NAMALWA (cell line): ENCODE measurements at regions not wholly inside any gene's neighbourhood (a gene's known extent, or its start where the extent isn't known, plus 50 kb on each side); places are given as distances from the start of the nearest gene placed in this dataset.
A peak's percentile ranks its signal among the peaks of the same experiment; 100 is the strongest.

ENCODE experiments used
- DNase-seq: peaks from one replicate; pipeline ENCODE4 v3.0.0-alpha.2; 2015; ENCODE audit warnings: low spot score

DNA sequence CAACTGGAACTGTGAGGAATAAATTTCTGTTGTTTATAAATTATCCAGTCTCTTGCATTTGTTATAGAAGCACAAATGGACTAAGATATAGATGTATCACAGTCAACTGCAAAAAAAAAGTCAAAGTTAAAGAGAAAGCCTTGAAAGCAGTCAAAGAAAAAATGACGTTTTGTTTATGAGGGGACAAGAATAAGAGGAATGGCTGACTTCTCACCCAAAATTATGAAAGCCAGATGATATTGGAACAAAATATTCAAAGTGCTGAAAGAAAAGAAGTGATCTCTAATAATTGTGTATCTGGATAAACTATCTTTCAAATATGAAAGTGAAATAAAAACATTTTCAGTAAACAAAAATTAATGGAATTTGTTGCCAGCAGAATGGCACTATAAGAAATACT, 171.8 kb upstream of the IGF1R start:
- no peak for DNase-seq

DNA sequence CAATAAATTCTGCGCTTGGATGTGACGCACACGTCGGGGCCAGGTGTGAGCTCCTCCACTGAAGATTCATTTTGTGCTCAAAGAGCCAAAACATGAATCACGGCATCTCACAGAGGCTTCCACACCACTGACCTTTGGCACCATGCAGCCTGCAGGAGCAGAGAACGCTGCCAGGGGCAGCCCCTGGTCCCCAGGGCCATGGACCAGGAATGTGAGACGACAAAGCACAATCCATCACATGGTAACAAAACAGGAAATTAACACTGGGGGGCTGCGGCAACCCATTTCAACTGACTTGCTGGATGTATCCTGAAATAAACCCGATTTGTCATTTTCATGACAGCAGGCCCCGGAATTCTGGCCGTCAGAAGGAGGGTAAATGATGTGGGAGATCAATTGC, 167.5 kb upstream of the IGF1R start:
- no peak for DNase-seq

DNA sequence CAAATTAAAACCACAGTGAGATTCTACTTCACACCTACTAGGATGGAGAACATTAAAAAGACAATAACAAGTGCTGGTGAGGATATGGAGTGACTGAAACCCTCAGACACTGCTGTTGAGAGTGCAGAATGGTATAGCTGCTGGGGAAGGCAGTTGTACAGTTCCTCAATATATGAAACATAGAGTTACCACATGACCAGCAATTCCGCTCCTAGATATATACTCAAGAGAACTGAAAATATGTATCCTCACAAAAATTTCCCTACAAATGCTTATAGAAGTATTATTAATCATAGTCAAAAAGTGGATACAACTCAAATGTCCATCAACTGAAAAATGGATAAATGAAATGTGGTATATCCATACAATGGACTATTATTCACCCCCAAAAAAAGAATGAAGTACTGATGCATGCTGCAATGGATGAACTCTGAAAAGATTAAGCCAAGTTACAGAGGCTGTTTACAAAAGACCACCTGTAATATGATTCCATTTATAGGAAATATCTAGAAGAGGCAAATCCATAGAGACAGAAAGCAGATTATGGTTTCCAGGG, 164.7 kb upstream of the IGF1R start:
- no peak for DNase-seq

DNA sequence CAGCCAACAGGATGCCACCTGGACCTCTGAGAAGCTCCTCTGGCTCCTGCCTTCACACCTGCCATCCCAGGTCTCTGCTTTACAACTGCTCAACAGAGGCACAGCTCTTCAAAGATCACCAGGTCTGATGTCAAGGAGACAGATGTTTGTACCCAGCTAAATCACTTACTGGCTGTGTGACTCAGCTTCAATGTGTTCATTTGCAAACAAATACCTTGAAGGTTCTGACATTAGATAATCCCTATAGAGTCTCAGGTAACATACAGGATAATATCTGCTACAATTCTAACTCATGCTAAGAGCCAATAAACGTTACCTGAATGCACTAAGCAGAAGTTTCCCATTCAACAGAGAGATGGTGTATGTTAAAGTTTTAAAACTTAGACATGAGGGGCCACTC, 163.4 kb upstream of the IGF1R start:
- DNase-seq = no peak

DNA sequence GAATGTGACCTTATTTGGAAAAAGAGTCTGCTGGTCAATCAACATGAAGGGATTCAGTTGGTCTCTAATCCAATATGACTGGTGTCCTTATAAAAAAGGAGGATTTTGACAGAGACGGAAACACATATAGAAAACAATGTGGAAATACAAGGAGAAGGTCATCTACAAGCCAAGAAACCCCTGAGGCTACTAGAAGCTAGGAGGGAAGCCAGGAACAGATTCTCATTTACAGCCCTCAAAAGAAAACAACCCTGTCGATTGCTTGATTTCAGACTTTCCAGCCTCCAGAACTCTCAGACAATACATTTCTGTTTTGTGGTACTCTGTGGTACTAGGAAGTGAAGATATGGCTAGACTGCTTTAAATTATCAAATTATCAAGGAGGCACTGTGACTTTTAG, 162.9 kb upstream of the IGF1R start:
- DNase-seq = no peak

DNA sequence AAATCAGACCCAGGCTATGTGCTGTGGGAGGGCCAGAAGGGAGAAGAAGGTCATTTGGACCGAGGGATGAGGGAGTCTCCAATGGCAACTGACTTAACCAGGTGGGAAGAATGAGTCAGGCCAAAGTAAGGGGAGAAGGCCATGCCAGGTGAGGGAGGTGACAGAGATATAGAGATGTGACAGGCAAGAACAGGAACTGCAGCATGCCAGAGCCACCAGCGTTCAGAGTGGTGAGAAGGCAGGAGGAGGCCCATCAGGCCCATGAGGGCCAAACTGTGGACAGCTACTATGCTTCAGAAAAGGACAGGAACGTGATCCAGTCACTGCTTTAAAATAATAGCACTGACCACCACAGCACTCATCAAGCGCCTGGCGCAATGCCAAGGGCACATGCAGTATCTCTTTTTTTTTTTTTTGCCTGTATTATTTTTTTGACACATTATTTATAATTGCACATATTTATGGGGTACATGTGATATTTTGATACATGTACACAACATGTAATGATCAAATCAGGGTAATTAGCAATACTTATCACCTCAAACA, 154.3 kb upstream of the IGF1R start:
- no peak for DNase-seq

DNA sequence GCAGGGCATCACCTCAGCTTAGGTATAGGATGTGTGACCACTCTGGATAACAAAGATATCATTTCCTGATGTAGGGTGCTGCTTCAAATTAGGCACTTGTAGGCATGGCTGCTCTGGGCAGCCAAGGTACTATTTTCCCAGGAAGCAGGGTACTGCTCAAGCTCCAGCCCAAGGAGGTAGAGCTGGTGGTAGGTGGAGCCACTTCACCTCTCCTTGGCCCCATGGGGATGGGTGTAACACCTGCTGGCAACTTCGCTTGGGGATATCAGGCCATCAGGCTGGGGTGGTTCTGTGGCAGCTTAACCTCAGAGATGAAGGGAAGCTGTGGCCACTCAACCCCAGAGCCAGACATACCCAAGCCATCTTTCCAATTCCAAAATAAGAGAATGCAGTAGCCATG, 147.1 kb upstream of the IGF1R start:
- no peak for DNase-seq

DNA sequence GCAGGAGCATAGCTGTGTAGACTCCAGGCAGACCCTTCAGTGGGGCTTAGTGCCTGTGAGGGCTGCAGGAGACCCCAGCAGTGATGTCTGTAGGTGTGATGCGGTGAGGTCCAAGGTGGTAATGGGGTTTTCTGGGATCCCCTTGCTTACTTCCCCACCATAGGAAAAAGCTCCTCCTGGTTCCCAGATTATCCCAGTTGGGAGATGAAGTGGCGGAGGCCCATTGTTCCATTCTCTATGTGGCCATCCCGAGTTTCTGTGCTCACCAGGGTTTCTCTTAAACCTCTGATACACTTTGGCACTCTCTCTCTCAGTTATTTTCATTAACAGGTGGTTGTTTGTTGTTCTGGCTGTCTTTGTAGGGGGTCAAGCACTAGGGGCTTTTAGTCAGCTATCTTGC, 146.7 kb upstream of the IGF1R start:
- no peak for DNase-seq

DNA sequence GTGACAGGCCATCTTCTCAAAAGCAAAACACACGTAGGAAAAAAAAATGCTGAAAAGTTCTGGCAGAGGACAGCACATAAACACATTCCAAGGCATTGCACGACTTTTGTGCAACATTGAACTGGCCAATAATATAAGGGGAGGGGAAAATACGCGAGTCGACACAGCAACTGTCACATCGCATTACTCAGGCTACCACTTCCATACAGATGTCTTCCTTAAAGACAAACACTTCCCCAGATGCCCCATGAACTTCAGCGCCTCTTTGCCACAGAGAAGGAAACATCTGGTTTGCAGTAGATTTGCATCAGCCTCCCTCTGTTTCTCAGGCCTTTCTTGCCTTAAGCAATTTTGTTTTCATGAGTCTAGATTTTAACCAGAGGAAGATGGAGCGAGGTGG, 144.4 kb upstream of the IGF1R start:
- DNase-seq = peak; percentile 29

DNA sequence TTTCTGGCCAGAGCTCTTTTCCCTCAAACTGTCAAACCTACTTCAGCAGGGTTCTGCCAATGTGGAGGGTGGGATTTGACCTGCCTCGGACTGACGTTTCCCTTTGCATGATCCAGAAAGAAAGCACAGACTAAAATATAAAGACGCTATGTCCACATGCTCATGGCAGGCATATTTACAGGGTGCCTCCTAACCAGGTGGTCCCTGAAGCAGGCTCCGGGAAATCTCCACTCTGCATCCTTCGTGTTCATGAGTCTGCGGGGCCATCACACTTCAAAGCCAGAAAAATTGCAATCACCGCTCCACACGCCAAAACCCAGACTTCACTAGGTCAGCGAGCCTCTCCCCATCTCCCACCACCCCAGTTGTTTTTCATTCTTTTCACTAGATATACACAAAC, 143.3 kb upstream of the IGF1R start:
- DNase-seq = no peak

DNA sequence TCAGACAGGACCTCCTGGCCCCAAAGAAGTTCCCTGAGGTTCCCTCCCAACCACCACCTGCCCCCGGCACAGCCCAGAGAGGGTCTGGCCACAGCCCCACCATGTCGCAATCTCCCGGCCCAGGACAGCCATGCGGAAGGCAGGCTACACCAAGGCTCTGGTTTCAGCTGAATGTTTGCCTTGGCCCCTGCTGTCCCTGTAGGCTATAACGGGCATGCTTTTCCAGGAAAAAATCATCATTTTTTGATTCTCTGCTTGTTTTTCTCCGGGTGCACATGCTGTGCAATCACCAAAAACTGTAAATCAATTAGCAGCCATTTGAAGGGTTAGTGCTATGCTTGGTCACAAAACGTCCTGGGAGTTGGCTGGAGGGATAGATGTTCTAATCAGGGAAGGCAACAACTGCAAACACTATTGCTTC, 142.7 kb upstream of the IGF1R start:
- no peak for DNase-seq

DNA sequence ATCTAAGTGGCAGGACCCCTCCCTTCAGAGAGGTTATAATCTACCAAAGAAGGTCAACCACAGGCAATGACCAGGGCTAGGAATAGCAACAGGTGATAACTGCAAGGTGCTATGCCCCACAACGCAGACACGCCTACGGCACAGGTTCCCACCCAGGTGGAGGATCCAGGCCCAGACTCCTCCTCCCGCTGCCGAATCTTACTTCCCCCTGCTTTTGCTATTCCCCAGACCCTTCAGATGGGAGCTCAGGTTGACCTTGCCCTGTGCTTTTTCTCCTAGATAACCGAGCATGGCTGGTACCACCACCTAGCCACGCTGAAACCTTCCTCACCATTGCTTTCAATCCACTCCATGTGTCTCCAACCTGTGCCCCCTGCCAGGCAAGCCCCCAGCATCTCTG, 142.2 kb upstream of the IGF1R start:
- DNase-seq = no peak

DNA sequence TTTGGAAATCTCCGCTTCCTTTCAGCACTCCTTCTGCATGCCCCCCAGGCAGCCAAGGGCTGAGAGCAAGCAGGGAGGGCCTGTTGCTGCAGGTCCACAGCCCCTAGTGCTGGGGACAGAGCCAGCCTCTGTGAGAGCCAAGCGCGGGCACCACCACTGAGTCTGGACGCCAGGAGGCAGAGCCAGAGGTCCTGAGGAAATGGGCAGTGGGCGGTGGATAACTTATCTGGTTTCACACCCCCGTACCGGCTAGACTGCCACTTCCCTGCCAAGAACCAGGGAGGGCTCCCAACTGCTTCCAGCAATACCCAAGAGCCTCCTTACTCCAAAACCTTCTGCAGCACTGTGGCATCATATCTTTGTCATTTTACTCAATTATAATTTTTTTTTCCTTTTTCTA, 141.6 kb upstream of the IGF1R start:
- no peak for DNase-seq

DNA sequence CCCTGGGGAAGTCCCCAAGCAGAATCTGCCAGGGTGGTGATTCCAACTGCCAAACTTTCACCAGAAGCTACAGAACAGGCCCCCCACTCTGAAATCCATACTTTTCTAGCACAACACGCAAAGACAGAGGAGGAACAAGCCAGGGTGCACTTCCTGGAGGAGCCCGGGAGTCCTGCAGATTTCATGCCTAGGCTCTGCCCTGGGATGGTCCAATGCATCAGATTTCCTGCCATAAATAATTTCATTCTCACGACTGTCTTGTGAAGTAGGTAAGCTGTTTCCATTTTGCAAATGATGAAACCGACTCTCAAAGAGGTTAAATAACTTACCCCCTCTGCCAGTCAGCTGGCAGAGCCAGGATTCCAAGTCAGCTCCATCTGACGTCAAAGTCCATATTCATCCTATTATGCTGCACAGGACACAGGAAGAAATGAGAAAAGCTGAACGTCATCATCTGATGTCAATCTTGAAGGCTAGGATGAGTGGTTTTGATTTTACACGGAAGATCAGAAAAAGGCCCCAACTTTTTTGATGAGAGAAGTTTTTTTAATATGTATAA, 134.8 kb upstream of the IGF1R start:
- no peak for DNase-seq

DNA sequence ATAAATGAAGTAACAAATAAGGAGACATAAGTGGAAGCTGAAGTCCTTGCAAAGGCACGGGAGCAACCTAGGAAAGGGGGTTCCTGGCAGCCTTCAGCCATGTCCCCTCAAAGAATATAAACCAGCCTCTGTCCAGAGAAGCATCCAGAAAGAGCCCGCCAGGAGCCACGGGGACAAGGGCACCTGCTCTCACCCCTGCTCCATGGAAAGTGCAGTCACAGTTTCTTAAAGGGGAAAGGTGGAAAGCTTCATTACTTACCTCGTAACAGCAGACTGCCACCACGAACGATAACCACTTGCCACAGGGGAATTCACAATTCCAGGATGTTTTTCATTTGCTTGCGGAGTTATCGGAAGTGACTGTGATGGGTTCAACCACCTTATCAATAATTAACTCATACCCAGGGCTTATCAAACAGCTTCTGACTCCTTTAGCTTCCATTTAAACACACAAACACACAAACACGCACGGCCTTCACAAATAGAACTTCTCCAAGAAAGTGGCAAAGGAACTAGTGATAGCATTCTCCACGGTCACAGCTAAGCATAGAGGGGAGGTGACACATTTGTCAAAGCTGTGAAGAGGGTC, 134.2 kb upstream of the IGF1R start:
- DNase-seq = no peak

DNA sequence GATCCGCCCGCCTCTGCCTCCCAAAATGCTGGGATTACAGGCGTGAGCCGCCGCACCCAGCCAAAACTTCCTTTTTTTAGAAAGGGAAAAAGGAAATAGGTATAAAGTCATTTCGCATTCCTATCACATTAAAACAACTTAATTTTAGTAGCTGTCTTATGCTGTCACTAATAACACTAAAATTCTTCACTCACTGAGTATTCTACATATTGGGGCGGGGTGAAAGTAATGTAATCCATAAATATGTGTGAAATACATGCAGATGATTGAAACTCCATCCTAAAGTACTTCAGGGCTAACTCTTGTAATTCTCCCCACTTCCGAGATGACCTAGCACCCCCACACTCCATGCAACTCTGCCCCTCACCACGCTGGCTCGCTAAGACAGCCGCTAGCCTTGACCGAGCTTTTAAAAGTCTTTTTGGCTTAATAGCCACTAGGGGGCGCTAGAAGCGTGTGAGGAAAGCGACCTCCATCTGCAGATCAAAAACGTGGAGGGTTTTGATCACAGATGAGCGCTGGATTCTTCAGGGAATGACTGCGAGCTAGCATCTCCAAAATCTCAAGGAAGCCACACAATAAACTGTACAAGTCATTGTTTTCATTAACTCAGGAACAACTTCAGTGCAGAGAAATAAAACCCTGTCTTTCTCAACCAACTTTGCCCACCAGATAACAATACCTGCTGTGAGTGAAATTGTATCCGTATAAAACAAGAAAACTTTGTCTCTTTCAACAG, 129.3 kb upstream of the IGF1R start:
- DNase-seq = peak; percentile 86

DNA sequence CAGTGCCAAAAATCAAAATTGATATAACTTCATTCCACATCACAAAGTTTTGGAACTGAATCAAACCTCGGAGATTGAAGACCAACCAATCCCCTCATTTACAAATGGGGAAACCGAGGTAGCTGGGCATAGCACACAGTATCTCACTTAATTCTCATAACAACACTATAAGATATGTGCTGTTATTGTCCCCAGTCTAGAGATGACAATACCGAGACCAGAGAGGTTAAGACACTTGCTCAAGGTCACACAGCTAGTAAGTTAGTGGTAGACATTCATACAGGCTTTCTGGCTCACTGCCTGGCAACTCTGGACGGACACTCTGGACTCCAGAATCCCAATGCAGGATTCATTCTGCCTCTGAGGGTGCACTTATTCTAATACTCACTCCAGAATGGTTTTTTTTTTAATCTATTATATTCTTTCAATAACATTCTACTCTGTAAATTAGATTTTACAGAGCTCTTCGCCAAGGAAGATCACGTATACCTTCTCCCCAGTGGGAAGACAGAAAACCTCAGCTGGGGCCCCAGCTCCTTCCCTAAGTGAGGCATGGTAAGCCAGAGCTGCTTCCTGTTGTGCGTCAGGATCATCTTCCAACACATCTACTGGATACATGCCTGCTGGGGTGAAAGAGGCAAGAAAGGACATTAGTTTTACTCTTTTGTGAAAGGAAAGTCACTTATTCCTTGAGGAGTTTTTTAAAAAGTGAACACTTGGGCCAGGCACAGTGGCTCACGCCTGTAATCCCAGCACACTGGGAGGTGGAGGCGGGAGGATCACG, 128.4 kb upstream of the IGF1R start:
- DNase-seq = no peak

DNA sequence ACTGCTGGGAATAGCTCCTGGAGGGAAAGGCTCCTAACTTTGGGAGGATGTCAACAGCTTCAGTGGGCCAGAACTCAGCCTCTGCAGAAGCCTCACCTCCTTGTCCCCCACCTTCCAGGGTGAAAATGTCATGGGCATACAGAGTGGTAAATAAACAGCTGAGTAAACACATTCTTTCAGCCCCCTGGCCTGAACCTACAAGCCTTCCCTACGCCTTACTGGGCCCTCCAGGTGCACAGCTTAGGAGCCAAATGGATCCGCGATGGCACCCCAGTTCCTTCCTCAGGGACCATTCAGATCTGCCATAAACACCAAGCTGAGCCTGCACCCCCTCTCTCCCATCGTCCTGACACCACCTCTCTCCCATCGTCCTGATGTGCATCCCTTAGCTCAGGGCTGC, 126.2 kb upstream of the IGF1R start:
- no peak for DNase-seq

DNA sequence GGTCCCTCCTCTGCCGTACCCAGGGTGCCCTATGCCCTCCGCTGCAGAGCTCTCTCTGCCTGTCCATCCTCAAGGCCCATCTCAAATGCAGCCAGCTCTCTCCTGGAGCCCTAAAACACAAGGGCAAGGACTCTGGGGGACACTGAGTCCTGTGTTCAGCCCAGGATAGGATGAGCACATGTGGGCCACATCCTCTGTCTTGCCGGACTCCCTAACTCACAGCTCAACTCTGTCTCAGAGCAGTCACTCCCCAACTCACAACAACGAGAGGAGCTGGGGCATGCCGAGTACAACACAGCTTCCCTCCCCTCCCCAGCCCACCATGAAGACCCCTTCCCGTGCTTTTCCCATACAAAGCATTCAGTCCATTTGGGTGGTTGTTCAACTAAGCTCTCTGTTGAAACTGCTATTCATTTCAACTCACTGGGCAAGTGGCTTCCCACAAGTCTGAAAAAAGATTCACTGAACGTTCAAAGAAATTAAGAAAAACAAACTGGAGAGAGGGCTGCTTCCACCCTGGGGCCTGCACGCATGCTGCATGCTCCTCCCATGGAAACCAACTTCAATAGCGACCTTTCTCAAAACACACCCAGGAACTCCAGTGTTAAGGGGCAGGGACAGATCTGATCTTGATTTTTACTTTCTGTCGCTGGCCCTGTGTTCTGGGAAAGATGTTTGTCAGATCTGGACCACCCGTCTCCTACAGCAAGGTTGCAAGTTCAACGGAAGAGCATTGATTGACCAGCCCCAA, 124.3 kb upstream of the IGF1R start:
- no peak for DNase-seq

DNA sequence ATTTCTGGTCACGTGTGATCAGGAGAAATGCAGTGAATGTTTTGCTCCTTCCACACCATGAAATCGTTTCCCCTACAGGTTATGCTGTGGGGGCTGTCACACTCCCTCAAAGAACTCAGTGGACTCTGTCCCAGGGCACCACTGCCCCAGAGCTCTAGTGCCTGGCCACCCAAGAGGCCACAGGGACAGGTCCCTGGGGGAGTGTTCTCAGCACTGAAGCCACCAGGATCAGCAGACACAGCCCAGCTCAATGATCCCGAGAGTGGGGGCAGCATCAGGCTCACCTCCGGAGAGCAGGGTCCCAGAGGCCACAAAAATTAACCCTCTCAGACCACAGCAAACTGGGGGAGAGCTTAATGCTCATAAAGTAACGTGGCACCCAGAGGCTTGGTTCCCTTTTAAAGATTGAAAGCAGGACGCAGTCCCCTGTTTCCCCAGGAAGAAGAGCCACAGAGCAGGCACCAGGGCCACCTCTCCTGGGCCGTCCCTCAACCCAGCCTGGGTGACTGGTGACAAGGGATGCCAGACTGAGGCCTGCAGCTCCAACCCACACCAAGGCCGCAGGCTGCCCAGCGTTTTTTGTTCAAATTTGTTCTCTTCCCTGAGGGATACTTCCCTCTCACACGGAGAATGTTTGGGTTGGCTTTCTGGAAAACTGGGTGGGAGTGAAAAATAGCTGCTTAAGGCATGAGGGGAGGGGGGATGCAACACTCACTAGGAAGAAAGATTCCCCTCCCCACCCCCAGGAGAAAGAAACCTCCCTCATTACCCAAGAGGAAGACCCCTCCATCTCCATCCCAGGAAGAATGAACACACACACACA, 123.3 kb upstream of the IGF1R start:
- DNase-seq = no peak

DNA sequence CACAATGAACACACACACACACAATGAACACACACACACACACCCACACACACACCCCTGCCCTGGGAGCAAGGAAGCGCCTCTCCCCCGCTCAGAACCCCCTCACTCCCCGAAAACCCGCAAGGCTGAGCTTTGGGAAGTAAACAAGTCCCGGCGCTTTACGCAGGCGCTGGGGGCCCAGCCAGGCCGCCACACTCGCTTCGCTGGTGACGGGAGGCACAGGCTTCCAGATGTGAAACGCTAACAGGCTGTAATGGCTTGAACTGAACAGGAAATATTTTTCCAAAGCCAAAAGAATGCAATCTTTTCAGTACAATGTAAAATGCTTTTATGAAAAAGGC, 122.7 kb upstream of the IGF1R start:
- no peak for DNase-seq
